ENCODE measurements at regions not wholly inside any gene's neighbourhood (a gene's known extent, or its start where the extent isn't known, plus 50 kb on each side); places are given as distances from the start of the nearest gene placed in this dataset.

GRCh38 chr2:4662161-4662779 is 958.9 kb downstream of the DCDC2C start:
- TF ChIP-seq EZH2phosphoT487 (IDR thresholded peaks at IDR 0.05; ENCODE audit: borderline replicate concordance, low read length), result no peak
- TF ChIP-seq, protein P1, sequence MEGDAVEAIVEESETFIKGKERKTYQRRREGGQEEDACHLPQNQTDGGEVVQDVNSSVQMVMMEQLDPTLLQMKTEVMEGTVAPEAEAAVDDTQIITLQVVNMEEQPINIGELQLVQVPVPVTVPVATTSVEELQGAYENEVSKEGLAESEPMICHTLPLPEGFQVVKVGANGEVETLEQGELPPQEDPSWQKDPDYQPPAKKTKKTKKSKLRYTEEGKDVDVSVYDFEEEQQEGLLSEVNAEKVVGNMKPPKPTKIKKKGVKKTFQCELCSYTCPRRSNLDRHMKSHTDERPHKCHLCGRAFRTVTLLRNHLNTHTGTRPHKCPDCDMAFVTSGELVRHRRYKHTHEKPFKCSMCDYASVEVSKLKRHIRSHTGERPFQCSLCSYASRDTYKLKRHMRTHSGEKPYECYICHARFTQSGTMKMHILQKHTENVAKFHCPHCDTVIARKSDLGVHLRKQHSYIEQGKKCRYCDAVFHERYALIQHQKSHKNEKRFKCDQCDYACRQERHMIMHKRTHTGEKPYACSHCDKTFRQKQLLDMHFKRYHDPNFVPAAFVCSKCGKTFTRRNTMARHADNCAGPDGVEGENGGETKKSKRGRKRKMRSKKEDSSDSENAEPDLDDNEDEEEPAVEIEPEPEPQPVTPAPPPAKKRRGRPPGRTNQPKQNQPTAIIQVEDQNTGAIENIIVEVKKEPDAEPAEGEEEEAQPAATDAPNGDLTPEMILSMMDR (IDR thresholded peaks at IDR 0.05; ENCODE audit: low read depth, low read length, poor library complexity, severe bottlenecking), result no peak
- Histone ChIP-seq H3K9me3 (ENCODE audit: control insufficient read depth, insufficient read depth, low read length) (no peaks in the 10 kb centered on the region), H3K36me3 (ENCODE audit: control insufficient read depth, low read length) (no peaks in the 10 kb centered on the region), H3K27me3 (ENCODE audit: control insufficient read depth, low read length) (no peaks in the 10 kb centered on the region), H3K4me3 (ENCODE audit: low read length) (no peak overlapping the region), H3K4me1 (ENCODE audit: control insufficient read depth, low read length) (no peaks in the 10 kb centered on the region), H3K79me2 (ENCODE audit: control insufficient read depth, low read length) (no peaks in the 10 kb centered on the region), H3K4me2 (ENCODE audit: low read length) (no peak overlapping the region), H4K20me1 (ENCODE audit: control insufficient read depth, insufficient read depth, low read depth, low read length) (no peaks in the 10 kb centered on the region), H3K27ac (ENCODE audit: low read depth, low read length) (no peak overlapping the region), H3K9me2 (replicated peaks; ENCODE audit: control insufficient read depth, low read length) (no peaks in the 10 kb centered on the region), H3F3A (ENCODE audit: control insufficient read depth, insufficient read depth) (no peaks in the 10 kb centered on the region)

- Histone ChIP-seq H3K27me3 (ENCODE audit: control insufficient read depth, low read length) (no peaks in the 10 kb centered on the region), H3F3A (ENCODE audit: control insufficient read depth, insufficient read depth) (no peaks in the 10 kb centered on the region), H4K20me1 (ENCODE audit: control insufficient read depth, insufficient read depth, low read depth, low read length) (no peaks in the 10 kb centered on the region), H3K9me3 (ENCODE audit: control insufficient read depth, insufficient read depth, low read length) (no peaks in the 10 kb centered on the region), H3K4me1 (ENCODE audit: control insufficient read depth, low read length) (peaks cover 2% of the 10 kb centered on the region), H3K27ac (ENCODE audit: low read depth, low read length) (no peak overlapping the region), H3K36me3 (ENCODE audit: control insufficient read depth, low read length) (no peaks in the 10 kb centered on the region), H3K4me2 (ENCODE audit: low read length) (no peak overlapping the region), H3K79me2 (ENCODE audit: control insufficient read depth, low read length) (no peaks in the 10 kb centered on the region), H3K9me2 (replicated peaks; ENCODE audit: control insufficient read depth, low read length) (no peaks in the 10 kb centered on the region), H3K4me3 (ENCODE audit: low read length) (no peak overlapping the region)
- TF ChIP-seq EZH2phosphoT487 (IDR thresholded peaks at IDR 0.05; ENCODE audit: borderline replicate concordance, low read length), result no peak
- TF ChIP-seq, protein P1 (IDR thresholded peaks at IDR 0.05; ENCODE audit: low read depth, low read length, poor library complexity, severe bottlenecking), result no peak
Observed at GRCh38 chr2:4668381-4668780, 965.0 kb downstream of the DCDC2C start.

GRCh38 chr2:4670331-4670730 is 967.0 kb downstream of the DCDC2C start:
- H3K9me3 ChIP-seq (ENCODE audit: control insufficient read depth, insufficient read depth, low read length), result no peaks in the 10 kb centered on the region
- no peaks in the 10 kb centered on the region for H3K79me2 ChIP-seq (ENCODE audit: control insufficient read depth, low read length)
- TF ChIP-seq, protein P1 (IDR thresholded peaks at IDR 0.05; ENCODE audit: low read depth, low read length, poor library complexity, severe bottlenecking), result no peak
- no peak for TF ChIP-seq EZH2phosphoT487 (IDR thresholded peaks at IDR 0.05; ENCODE audit: borderline replicate concordance, low read length)
- H3K4me1 ChIP-seq (ENCODE audit: control insufficient read depth, low read length), result peaks cover 14% of the 10 kb centered on the region
- no peak overlapping the region for H3K4me2 ChIP-seq (ENCODE audit: low read length)
- no peak overlapping the region for H3K4me3 ChIP-seq (ENCODE audit: low read length)
- no peaks in the 10 kb centered on the region for H3K27me3 ChIP-seq (ENCODE audit: control insufficient read depth, low read length)
- no peaks in the 10 kb centered on the region for H4K20me1 ChIP-seq (ENCODE audit: control insufficient read depth, insufficient read depth, low read depth, low read length)
- H3K36me3 ChIP-seq (ENCODE audit: control insufficient read depth, low read length), result no peaks in the 10 kb centered on the region
- H3F3A ChIP-seq (ENCODE audit: control insufficient read depth, insufficient read depth), result no peaks in the 10 kb centered on the region
- H3K27ac ChIP-seq (ENCODE audit: low read depth, low read length), result no peak overlapping the region
- H3K9me2 ChIP-seq (replicated peaks; ENCODE audit: control insufficient read depth, low read length), result no peaks in the 10 kb centered on the region
